ENCODE measurements at regions not wholly inside any gene's neighbourhood (a gene's known extent, or its start where the extent isn't known, plus 50 kb on each side); places are given as distances from the start of the nearest gene placed in this dataset.
A peak's percentile ranks its signal among the peaks of the same experiment; 100 is the strongest.

DNA sequence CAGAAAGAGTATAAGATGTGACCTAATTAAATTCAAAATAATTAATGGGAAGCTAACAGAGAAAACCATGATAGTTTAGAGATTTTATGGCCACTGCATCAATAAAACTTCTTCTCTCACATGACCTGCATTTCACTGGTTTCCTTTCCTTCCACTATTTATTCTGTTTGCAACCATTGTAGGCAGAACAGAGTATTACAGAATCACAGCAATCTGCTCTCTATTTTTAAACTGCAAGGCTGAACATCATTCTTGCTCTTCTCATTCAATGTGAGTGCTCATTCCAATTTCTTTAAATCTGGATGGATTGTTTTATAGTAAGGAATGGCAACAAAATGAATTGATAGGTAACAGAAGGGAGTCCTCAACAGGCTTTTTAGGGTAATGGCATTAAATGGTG is 715.5 kb upstream of the RAB6C start:
- TF ChIP-seq, protein P1, sequence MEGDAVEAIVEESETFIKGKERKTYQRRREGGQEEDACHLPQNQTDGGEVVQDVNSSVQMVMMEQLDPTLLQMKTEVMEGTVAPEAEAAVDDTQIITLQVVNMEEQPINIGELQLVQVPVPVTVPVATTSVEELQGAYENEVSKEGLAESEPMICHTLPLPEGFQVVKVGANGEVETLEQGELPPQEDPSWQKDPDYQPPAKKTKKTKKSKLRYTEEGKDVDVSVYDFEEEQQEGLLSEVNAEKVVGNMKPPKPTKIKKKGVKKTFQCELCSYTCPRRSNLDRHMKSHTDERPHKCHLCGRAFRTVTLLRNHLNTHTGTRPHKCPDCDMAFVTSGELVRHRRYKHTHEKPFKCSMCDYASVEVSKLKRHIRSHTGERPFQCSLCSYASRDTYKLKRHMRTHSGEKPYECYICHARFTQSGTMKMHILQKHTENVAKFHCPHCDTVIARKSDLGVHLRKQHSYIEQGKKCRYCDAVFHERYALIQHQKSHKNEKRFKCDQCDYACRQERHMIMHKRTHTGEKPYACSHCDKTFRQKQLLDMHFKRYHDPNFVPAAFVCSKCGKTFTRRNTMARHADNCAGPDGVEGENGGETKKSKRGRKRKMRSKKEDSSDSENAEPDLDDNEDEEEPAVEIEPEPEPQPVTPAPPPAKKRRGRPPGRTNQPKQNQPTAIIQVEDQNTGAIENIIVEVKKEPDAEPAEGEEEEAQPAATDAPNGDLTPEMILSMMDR (IDR thresholded peaks at IDR 0.05; ENCODE audit: unreplicated experiment in 3 of 3) = no peak
- Mint-ChIP-seq H3K9me3 (peaks cover 44% of the 10 kb centered on the region), H3K4me3 (no peak overlapping the region), H3K27me3 (ENCODE audit: low read depth) (no peaks in the 10 kb centered on the region), H3K4me1 (peaks cover 4% of the 10 kb centered on the region), H3K27ac (no peak overlapping the region), H3K36me3 (ENCODE audit: low read depth) (peaks cover 7% of the 10 kb centered on the region)

DNA sequence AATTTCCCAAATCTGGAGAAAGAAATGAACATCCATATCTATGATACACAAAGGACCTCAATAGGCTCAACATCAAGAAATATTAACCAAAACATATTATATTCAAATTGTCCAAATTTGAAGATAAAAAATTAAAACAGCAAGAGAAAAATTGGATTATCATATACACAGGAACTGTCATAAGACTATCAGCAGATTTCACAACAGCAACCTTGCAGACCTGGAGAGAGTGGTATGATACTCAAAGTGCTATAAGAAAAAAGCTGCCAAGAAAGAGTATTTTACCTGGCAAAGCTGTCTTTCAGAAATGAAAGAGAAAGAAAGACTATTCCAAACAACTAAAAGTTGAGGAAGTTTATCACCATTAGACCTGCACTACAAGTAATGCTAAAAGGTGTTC is 711.9 kb upstream of the RAB6C start:
- Mint-ChIP-seq H3K27me3 (ENCODE audit: low read depth) (no peaks in the 10 kb centered on the region), H3K9me3 (peaks cover 44% of the 10 kb centered on the region), H3K4me3 (no peak overlapping the region), H3K4me1 (peaks cover 5% of the 10 kb centered on the region), H3K27ac (no peak overlapping the region), H3K36me3 (ENCODE audit: low read depth) (peaks cover 7% of the 10 kb centered on the region)
- TF ChIP-seq, protein P1 (IDR thresholded peaks at IDR 0.05; ENCODE audit: unreplicated experiment in 3 of 3) = no peak

DNA sequence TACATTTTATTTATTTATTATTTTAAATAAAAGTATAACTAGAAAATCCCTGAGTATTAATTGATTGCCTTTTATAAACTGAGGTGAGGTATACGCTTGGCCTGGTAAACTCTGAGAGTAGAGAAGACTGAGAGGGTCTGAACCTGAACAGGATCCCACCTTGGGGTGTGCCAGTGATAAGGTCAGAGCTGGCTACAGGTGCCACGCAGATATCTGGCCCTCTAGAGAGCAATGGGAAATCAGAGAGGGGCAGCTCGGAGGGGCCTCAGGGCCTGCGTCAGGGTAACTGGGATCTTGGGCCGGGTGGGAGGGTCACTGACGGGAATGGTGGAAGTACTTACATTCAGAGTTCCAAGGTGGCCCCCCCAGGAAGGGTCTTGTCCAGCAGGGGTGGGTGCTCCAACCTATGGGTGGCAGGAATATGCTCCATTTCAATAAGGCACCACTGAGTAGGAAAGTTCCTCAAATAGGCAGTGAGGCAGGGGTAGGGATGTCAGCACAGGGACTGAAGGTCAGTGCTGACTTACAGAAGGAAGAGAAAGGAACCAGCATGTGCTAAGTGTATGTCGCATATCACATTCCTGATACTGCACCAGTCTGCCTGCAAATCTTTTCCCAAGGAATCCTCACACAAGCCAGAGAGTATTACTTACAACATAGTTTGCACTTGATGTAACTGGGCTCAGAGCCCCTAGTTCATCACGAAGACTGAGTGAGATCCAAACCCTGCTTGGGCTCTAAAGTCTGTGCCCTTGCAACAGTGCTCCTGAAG is 706.0 kb upstream of the RAB6C start:
- no peaks in the 10 kb centered on the region for H3K27me3 Mint-ChIP-seq (ENCODE audit: low read depth)
- TF ChIP-seq, protein P1 (IDR thresholded peaks at IDR 0.05; ENCODE audit: unreplicated experiment in 3 of 3) = no peak
- H3K4me3 Mint-ChIP-seq = no peak overlapping the region
- peaks cover 25% of the 10 kb centered on the region for H3K9me3 Mint-ChIP-seq
- H3K27ac Mint-ChIP-seq = no peak overlapping the region
- no peaks in the 10 kb centered on the region for H3K36me3 Mint-ChIP-seq (ENCODE audit: low read depth)
- peaks cover 44% of the 10 kb centered on the region for H3K4me1 Mint-ChIP-seq

DNA sequence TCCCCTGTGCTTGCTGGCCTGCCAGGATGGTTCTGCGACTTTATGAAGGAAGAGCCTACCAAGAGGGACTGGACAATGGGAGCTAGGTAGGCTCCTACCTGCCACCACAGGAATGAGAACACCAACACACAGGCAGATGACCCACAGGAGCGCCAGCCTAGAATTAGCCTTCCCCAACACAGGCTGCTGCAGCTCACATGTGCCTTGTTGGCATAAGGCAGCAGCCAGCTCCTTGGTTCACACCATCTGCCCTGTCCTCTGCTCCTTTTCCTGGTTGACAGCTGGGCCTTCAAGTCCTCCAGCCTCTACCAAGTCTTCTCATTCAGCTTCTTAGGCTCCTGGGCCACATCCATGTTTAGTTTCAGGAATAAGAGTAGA is 705.4 kb upstream of the RAB6C start:
- H3K9me3 Mint-ChIP-seq = peaks cover 23% of the 10 kb centered on the region
- H3K4me1 Mint-ChIP-seq = peaks cover 44% of the 10 kb centered on the region
- H3K36me3 Mint-ChIP-seq (ENCODE audit: low read depth) = no peaks in the 10 kb centered on the region
- TF ChIP-seq, protein P1 (IDR thresholded peaks at IDR 0.05; ENCODE audit: unreplicated experiment in 3 of 3) = no peak
- H3K27me3 Mint-ChIP-seq (ENCODE audit: low read depth) = no peaks in the 10 kb centered on the region
- H3K27ac Mint-ChIP-seq = peak overlapping the region in 1 of 3 experiments; percentile 15
- no peak overlapping the region for H3K4me3 Mint-ChIP-seq

DNA sequence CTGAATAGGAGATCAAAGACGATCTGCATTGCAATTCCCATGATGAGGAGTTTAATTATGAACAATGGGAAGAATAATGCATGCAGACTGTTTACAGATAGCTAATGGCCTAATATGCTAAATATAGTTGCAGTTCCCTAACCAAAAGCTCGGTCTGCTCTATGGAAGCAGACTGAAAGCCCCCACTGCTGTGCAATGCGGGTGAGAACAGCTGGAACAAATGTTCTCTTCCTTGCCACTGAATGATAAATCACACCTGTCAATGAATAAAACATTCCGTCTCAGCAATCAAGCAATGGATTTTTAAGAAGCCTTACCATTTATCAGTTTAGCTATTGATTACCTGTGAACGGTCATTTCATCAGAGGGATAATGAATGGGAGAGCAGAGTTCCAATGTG is 704.5 kb upstream of the RAB6C start:
- peaks cover 44% of the 10 kb centered on the region for H3K4me1 Mint-ChIP-seq
- peak overlapping the region; percentile 15 to 55 (median 19) for H3K27ac Mint-ChIP-seq
- H3K9me3 Mint-ChIP-seq = peaks cover 22% of the 10 kb centered on the region
- no peaks in the 10 kb centered on the region for H3K36me3 Mint-ChIP-seq (ENCODE audit: low read depth)
- TF ChIP-seq, protein P1 (IDR thresholded peaks at IDR 0.05; ENCODE audit: unreplicated experiment in 3 of 3) = no peak
- H3K4me3 Mint-ChIP-seq = peak overlapping the region in 1 of 3 experiments; percentile 61
- no peaks in the 10 kb centered on the region for H3K27me3 Mint-ChIP-seq (ENCODE audit: low read depth)

DNA sequence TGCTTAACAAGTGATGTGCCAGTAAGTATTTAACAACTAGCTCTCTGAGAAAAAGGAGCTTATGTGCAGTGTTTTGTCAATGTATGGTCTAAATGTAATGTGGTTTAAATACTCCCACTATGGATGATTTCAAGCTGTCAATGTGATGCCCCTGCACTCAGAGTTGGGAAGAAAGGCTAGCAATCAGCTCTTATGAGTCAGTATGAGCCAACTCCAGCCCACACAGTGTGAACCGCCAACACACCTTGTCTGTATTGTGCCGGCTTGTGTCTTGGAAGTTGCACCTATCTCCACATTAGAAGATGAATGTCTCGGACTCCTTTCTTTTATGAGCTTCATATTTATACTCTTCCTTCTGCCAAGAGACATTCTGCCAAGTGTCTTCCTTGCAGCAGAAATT is 703.8 kb upstream of the RAB6C start:
- peaks cover 19% of the 10 kb centered on the region for H3K9me3 Mint-ChIP-seq
- peak overlapping the region in 1 of 3 experiments; percentile 19 for H3K27ac Mint-ChIP-seq
- no peaks in the 10 kb centered on the region for H3K36me3 Mint-ChIP-seq (ENCODE audit: low read depth)
- TF ChIP-seq, protein P1 (IDR thresholded peaks at IDR 0.05; ENCODE audit: unreplicated experiment in 3 of 3) = no peak
- no peak overlapping the region for H3K4me3 Mint-ChIP-seq
- H3K4me1 Mint-ChIP-seq = peaks cover 44% of the 10 kb centered on the region
- H3K27me3 Mint-ChIP-seq (ENCODE audit: low read depth) = no peaks in the 10 kb centered on the region

Data from nephron (organoid).